NCI-H526 treated with DMSO at 0.1 percent for 48 hours (cell line): ENCODE measurements at regions not wholly inside any gene's neighbourhood (a gene's known extent, or its start where the extent isn't known, plus 50 kb on each side); places are given as distances from the start of the nearest gene placed in this dataset.
A peak's percentile ranks its signal among the peaks of the same experiment; 100 is the strongest.
"Not testable (repeated sequence)": the region's sequence is repeated elsewhere in the genome, so short reads cannot be mapped to it uniquely, and the experiment has no call there.

Source experiments
- DNase-seq: peaks from one replicate; lab custom pipeline; 2025; lab: John Stamatoyannopoulos, UW

DNA sequence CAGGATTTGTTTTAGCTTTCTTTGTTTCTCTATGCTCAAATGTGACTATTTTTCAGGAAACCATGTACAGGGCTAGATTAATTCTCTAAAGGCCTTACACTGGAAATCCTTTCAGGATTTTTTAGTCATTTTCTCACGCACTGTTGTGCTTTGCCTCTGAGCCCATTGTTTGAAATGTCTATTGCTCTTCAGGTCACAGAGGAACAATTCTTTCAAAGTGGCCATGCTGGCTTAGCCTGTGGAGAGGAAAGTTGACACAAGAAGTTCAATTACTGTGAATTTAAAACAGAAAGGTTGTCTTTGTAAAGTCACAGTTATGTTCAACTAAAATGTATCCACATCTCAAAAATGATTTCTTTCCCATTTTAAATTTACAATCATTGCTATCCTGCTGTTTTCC lies 1071.7 kb upstream of the POT1 start:
- no peak for DNase-seq

DNA sequence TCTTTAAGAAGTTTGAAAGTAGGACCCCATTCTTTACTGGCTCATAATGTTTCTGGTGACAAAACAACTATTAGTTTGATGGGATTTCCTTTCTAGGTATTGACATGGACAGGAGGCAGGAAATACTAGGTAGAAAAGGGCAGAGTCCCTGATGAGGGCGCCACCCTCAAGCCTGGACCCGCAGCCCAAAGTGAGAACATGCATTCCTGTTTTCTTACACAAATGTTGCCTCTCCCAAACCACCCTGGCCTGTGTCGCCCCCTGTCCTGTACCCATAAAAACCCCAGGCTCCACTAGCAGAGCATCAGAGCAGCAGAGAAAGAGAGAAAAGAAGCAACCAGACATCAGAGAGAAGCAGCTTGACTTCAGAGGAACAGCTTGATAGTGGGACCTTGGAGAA lies 1055.2 kb upstream of the POT1 start:
- DNase-seq, result no peak

DNA sequence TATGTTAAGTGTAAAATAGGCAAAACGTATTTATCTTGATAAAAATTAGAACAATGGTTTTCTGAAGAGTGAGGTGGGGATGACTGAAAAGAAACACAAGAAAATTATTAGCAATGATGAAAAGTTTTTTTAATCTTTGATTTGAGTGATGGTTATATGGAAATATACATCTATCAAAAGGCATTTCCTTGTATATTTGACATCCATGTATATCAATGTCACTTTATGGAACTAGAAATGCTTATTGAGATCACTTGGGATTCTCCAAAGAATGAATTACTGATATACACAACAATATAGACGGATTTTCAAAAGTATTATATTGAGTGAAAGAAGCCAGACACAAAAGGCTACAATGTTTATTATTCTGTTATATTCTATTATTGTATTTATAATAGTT lies 1042.0 kb upstream of the POT1 start:
- DNase-seq, result no peak

DNA sequence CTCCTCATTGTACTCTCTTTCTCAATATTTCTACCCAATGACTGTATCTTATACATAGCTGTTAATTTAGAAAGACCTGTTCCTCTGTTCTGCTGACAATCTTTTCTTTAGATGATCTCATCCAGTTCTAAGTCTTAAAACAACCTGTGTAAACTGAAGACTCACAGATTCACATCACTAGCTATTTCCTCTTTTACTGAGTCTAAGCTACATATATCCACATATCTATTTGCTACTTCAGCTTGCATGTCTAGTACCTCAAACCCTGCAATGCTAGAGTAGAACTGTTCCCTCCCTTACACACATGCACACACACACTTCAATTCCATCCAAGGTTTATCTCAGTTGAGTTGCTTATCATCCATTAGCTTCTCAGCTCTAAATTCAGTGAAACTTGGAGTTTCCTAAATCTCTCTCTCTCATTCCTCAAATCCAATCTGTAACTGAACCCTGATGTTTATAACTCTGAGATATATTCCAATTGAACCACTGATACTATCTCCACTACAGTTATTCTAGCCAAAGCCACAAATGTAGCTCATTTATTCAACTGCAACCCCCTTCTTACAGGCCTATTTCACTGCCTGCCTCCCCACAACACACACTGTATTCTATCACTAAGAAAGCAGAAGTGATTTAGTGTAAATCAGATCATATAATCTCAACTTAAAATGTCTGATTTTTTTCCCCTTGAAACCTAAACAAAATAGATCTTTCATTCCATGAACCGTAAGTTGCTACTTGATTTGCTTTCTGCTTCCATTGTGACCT lies 1036.8 kb upstream of the POT1 start:
- no peak for DNase-seq

DNA sequence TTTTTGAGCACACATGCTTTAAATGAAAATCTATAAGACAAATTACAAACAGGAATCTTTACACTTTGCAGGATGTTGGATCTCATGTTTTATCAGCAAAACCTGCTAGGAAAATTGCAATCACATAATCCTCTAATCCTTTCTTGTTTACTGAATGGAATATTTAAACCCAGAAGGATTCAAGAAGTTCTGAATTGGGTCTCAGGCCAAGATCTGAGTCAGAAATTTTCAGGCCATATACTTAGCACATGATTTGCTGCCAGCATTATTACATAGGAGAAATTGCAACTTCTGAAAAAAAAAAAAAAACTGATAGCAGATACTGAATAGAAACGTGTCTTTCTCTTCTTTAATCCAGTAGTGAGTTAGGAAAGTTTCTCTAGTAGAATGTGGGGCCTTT lies 1005.3 kb upstream of the POT1 start:
- no peak for DNase-seq

DNA sequence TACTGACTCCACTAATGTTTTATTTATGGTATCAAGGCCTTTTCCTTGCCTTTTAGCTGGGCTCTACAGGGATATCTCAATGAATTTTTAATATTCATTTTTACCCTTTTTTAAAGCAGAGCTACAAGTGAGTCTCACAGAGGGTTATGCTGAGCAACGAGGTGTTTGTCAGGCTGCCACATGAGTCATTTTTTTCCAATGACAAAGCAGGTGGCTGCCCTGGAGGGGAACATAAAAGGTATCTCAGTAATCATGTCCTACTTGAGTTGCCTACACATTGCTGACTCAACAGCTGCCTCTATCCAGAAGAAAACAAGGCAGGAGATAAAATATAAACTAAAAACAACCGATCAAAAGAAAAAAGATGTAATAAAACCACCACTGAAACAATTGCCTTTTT lies 1004.9 kb upstream of the POT1 start:
- no peak for DNase-seq

DNA sequence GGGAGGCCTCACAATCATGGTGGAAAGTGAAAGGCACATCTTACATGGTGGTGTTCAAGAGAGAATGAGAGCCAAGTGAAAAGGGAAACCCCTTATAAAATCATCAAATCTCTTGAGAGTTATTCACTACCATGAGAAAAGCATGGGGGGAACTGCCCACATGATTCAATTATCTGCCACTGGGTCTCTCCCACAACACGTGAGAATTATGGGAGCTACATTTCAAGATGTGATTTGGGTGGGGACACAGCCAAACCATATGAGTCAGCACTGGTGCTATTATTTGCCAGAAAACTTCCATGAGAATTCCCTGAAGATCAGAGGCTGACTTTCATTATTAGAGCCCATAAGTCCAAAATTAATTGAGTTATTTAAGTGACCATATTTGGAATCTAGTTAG lies 1001.2 kb upstream of the POT1 start:
- DNase-seq, result no peak

DNA sequence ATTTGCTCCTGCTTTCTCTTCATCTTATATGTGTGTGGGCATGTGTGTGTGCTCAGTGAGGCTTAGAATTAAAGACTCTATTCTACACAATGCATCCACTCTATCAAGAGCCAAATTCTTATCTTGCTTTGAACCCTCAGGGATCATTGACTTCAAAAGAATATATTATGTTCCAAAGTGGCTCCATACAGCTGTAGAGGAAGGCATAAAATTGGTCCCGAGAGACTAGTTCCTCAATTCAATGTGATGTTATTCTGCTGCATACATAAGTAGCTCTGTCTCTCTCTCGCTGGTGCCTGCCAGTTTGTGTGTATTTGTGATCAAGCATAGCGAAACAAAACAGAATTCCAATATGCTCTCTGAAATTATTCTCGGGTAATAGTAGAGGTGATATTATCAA lies 997.9 kb upstream of the POT1 start:
- peak; percentile 93 for DNase-seq

DNA sequence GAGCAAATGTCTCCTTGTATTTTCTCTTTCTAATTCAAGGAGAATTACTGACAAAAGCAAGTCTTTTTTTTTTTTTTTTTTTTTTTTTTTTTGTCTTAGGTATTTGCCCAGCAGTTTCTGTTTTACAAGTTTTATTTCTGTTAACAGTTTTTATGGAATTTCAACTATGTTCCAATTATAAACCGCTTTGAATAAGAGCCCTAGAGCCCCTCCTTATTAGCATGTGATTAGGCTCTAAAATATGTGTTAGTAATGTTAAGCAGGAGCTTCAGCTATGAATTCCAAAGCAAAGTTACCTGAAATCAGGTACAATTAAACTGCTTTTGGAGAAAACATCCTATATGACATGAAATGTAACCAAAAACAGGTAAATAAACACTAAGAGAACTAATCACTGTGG lies 997.0 kb upstream of the POT1 start:
- no peak for DNase-seq

DNA sequence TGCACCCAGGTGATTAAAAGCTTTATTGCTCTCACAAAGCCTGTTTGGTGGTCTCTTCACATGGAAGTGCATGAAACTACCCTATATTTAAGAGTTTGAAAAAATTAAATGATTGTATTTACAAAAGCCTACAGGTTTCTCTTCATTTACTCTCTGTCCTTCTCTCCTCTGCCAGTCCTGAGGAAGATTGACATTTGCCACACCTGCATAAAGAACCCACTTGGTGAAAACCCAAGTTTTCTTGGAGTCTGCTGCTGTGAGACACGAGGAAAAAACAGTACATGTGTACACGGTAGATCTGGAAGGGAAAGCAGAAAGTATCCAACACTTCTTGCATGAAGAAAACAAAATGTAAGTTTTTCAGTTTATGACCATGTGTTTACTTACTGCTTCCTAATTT lies 994.4 kb upstream of the POT1 start:
- DNase-seq, result no peak

DNA sequence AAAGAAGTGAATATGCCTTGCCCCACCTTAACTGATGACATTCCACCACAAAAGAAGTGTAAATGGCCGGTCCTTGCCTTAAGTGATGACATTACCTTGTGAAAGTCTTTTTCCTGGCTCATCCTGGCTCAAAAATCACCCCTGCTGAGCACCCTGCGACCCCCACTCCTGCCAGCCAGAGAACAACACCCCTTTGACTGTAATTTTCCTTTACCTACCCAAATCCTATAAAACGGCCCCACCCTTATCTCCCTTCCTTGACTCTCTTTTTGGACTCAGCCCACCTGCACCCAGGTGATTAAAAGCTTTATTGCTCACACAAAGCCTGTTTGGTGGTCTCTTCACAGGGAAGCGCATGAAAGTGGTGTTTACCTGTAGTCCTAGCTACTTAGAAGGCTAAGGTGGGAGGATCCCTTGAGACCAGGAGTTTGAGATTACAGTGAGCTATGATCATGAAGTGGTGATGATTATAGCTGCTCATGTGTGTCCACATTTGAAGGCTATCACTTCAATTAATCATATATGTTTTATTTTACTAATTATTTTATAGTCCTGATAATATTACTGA lies 985.8 kb upstream of the POT1 start:
- DNase-seq, result not testable (repeated sequence)

DNA sequence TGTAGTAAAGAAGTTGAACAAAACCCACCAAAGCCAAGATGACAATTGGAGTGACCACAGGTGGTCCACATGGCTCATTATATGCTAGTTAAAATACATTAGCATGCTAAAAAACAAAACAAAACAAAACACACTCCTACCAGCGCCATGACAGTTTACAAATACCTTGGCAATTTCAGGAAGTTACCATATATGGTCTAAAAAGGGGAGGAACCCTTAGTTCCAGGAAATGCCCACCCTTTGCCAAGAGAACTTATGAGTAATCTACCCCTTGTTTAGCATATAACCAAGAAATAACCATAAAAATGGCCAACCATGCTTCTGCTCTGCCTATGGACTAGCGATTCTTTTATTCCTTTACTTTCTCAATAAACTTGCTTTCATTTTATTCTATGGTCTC lies 979.1 kb upstream of the POT1 start:
- no peak for DNase-seq

DNA sequence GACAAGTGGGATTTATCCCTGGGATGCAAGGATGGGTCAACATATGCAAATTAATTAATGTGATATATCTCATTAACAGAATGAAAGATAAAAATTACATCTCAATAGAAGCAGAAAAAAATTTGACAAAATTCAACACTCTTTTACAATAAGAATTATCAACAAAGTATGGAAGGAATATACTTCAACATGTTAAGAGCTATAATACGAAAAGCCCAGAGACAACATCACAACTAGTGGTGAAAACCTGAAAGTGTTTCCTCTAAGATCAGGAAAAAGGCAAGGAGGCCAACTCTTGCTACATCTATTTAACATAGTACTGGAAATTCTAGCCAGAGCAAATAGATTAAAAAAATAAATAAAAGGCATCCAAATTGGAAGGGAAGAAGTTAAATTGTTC lies 970.0 kb upstream of the POT1 start:
- DNase-seq, result no peak

DNA sequence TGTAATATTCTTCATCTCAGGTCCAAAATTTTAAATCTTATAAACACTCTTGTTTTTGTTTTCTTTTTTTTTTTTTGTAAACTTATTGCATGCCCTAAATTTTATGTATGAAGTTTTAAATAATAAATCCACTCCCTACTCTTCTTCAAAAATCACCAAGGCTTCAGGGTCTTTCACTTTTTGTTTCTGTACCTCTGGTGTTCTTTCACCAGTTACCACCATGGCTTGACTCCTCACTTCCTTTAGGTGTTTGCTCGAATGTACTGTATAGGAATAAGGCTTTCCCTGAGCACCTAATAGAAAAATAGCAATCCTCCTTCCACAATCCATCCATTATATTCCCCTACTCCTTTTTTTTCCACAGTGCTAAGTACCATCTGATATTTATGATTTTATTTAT lies 962.8 kb upstream of the POT1 start:
- peak; percentile 14 for DNase-seq

DNA sequence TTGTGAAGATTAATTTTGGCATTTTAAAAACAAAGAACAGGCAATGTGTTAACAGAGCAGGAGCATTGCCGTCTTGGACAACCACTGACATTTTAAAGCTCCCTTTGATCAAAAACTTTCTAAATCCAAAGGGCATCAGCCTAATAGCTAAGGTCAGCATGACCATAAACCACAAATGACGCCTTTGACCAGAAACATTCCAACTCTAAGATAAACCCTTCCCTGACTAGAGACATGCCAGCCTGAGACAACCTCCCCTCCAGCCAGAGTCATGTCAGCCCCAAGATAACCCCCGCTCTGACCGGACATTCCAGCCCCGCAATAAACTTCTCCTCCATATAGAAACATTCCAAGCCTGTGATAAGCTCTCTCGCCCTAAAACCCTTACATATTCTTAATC lies 949.4 kb upstream of the POT1 start:
- DNase-seq, result no peak

DNA sequence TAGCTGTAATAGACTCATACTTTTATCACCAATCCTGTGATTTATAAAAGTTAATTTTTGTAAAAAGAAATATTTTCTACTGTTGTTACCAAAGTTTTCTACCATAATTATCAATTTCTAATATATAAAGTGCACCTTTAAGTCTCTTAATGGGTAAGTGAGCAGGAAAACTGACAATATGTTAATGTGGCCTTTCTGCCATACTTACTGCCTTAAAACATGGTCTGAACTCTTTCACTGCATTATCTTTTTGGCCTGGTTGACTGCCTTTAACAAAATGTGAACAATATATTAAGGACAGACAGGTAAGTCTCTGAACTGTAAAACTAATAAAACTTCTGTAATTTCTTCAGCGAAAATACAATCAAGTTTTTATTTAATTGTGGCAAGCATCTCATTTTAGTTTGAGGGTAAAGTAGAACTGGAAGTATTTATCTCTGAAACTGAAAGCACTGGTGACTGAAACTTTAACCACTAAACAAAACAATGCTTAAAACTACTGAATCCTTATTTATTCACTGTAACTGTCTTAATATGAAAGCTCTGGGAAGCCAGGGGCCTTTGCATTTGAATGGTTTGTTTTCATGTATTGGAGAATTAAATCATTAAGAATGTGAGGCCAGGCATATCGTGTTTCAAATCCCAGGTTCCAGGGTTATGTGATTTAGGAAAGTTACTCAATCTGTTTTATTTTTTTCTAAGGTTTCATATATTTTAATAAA lies 948.8 kb upstream of the POT1 start:
- no peak for DNase-seq

DNA sequence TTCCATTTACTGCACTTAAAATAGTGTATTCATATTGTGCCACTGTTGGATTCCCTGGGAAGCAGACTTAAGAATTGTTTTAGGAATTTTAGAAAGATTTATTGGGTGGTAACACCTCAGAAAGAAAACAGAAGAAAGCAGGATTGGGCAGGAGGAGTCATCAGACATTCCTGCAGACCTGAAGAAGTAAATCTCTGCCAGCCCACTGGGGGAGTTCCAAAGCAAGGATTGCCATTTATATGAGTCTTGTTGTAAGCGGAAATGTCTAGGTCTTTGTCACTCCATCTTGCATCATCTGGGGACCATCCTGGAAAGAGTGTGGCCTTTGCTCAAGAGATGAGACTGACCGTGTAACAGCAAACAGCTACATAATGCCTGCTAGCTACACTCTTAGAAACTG lies 947.6 kb upstream of the POT1 start:
- DNase-seq, result no peak

DNA sequence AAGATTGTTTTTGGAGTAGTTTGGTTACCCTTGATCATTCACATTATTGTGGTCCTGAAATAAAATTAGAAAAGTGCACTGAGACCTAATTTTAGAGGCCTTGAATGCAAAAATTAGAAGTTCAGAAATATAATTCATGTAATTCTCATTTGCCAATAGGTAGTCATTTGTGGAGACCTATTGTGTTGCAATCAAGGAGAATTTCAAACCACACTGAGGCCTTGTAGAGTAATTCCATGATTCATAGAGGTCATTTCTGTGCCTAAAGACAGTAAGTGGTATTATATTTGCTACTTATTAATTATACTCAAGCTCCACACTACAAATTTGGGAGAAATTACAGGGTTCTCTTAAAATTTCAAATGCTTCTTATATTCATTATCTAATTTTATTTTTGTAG lies 946.8 kb upstream of the POT1 start:
- no peak for DNase-seq

DNA sequence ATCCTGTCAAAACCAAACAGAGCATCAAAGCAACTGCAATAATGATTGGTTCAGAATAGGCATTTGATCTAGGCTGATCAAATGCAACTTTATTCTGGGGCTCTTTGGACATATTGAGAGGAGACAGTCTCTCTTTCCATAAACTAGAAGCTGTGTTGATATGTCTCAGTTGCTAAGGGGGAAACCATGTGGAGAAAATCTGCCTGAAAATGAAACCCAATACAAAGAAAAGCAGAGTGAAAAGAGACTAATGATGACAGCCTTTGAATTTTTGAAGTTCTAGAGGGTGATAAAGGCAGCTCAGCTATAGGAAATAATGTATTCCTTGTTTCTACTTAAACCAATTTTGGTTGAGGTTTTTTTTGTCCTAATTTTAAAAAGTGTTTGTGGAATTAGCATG lies 941.8 kb upstream of the POT1 start:
- DNase-seq, result no peak

DNA sequence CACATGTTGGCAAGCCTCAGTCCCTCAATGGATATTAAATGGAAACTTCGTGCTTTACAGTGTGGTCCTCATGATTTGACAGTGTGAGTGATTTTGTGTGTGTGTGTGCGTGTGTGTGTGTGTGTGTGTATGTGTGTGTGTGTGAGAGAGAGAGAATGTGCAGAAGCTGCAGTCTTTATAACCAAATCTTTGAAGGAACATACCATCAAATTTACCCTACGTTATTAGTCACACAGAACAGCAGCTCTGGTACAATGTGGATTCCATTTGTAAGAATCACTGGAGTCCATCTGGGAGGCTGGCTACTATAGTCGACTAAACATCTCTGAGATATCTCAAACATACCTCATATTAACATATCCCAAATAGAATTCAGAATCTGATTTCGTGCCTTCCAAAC lies 928.0 kb upstream of the POT1 start:
- DNase-seq, result no peak

DNA sequence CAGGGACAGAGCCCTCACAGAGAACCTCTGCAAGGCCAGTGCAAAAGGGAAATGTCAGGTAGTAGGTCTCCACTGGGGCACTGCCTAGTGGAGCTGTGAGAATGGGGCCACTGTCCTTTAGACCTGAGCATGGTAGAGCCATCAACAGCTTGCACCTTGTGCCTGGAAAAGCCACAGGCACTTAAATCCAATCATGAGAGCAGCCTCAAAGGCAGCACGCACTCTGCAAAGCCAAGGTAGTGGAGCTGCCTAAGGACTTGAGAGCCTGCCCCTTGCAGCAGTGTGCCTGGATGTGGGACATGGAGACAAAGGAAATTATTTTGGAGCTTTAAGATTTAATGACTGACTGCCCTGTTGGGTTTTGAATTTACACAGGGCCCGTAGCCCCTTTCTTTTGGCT lies 918.5 kb upstream of the POT1 start:
- DNase-seq, result no peak

DNA sequence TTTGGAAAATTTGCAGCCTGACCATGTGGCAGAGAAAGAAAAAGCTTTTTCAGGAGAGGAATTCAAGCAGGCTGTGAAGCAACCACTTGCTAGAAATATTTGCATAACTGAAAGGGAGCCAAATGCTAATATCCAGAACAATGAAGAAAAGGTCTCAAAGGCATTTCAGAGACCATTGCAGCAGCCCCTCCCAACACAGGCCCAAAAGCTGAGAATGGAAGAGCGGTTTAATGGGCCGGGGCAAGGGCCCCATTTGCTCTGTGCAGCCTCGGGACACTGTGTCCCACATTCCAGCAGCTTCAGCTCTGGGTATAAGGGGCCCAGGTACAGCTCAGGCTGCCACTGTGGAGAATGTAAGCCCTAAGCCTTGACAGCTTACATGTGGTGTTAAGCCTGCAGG lies 918.1 kb upstream of the POT1 start:
- peak; percentile 34 for DNase-seq

DNA sequence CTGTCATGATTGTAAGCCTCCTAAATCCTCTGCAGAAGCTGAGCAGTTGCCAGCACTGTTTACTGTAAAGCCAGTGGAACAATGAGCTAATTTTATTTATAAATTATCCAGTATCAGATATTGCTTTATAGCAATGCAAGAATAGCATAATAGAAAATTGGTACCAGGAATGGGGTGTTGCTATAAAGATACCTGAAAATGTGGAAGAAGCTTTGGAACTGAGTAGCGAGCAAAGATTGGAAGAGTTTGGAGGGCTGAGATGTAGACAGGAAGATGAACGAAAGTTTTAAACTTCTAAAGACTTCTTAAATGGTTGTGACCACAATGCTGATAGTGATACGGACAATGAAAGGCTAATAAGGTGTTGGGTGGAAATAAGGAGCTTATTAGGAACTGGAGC lies 917.4 kb upstream of the POT1 start:
- DNase-seq, result no peak

DNA sequence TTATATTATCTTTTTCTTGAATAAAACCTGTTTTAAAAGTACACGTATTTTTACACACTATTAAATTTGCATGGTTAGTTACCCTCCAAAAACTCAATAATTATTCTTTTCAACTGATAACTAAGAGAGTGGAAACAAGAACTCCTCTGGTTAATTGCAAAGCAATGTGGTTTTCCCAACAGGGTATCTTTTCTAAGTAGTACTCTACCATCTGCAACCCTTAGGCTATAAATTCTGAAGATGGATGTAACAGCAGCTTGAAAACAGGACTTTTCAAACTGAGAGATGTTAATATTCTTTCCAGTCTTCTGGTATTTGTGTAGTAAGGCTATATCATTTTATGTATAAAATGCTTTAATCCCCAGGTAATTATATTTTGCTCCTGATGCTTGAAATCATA lies 916.1 kb upstream of the POT1 start:
- no peak for DNase-seq
